Nephron (organoid): ENCODE measurements at regions not wholly inside any gene's neighbourhood (a gene's known extent, or its start where the extent isn't known, plus 50 kb on each side); places are given as distances from the start of the nearest gene placed in this dataset.

ENCODE experiments used
- H3K27ac Mint-ChIP-seq, 3 experiments: 2 replicates each; pipeline ENCODE4 v1.8.0; 2020; ENCODE audit warnings: mixed read lengths in 3 of 3, mild to moderate bottlenecking in 2 of 3, moderate library complexity in 1 of 3
- H3K27me3 Mint-ChIP-seq: 2 replicates; pipeline ENCODE4 v1.8.0; 2021; ENCODE audit warnings: low read depth, mild to moderate bottlenecking, moderate library complexity, mixed read lengths
- H3K36me3 Mint-ChIP-seq: 2 replicates; pipeline ENCODE4 v1.8.0; 2020; ENCODE audit warnings: low read depth, mixed read lengths
- H3K4me1 Mint-ChIP-seq: 2 replicates; pipeline ENCODE4 v1.8.0; 2020; ENCODE audit warnings: mixed read lengths
- H3K4me3 Mint-ChIP-seq, 3 experiments: 2 replicates each; pipeline ENCODE4 v1.8.0; 2020; ENCODE audit warnings: mild to moderate bottlenecking in 3 of 3, mixed read lengths in 3 of 3, moderate library complexity in 2 of 3
- H3K9me3 Mint-ChIP-seq: 2 replicates; pipeline ENCODE4 v1.8.0; 2020; ENCODE audit warnings: mixed read lengths
- CTCF ChIP-seq, 3 experiments: fragments of 200-600 bp; sonication (generic); IDR thresholded peaks; one replicate each; pipeline ENCODE4 v1.5.0; 2021; ENCODE audit warnings: antibody characterized with exemption in 3 of 3; ENCODE audit not compliant: unreplicated experiment in 3 of 3

GRCh38 chr11:10913075-10913474 is 55.2 kb upstream of the ZBED5 start:
- Mint-ChIP-seq H3K4me3 (no peak overlapping the region), H3K27me3 (no peaks in the 10 kb centered on the region), H3K4me1 (peaks cover 21% of the 10 kb centered on the region), H3K36me3 (no peaks in the 10 kb centered on the region), H3K9me3 (peaks cover 8% of the 10 kb centered on the region), H3K27ac (no peak overlapping the region)
- no peak for TF ChIP-seq CTCF (IDR thresholded peaks at IDR 0.05; ENCODE audit: unreplicated experiment in 3 of 3)

DNA sequence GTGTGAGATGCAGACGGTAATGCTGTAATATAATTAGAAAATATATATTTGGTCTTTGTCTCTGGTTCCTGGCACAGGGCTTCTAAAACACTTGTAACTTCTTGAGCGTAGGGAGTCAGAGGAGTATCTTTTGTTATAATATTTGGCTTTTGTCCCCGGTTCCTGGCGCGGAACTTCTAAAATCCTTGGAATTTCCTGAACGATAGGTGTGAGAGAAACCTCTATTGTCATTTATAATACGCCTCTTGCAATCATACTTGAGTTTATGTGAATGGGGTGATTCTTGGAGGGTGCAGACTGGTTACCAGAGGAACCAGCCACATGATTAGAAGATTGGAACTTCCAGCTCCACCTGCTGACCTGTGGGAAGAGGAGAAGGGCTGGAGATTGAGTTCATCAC is 54.1 kb upstream of the ZBED5 start:
- H3K9me3 Mint-ChIP-seq, result peaks cover 6% of the 10 kb centered on the region
- H3K27me3 Mint-ChIP-seq, result no peaks in the 10 kb centered on the region
- no peak overlapping the region for H3K4me3 Mint-ChIP-seq
- H3K27ac Mint-ChIP-seq, result peak overlapping the region in 2 of 3 experiments; percentile 17 to 45
- peaks cover 33% of the 10 kb centered on the region for H3K4me1 Mint-ChIP-seq
- TF ChIP-seq CTCF (IDR thresholded peaks at IDR 0.05; ENCODE audit: unreplicated experiment in 3 of 3), result no peak
- H3K36me3 Mint-ChIP-seq, result no peaks in the 10 kb centered on the region

DNA sequence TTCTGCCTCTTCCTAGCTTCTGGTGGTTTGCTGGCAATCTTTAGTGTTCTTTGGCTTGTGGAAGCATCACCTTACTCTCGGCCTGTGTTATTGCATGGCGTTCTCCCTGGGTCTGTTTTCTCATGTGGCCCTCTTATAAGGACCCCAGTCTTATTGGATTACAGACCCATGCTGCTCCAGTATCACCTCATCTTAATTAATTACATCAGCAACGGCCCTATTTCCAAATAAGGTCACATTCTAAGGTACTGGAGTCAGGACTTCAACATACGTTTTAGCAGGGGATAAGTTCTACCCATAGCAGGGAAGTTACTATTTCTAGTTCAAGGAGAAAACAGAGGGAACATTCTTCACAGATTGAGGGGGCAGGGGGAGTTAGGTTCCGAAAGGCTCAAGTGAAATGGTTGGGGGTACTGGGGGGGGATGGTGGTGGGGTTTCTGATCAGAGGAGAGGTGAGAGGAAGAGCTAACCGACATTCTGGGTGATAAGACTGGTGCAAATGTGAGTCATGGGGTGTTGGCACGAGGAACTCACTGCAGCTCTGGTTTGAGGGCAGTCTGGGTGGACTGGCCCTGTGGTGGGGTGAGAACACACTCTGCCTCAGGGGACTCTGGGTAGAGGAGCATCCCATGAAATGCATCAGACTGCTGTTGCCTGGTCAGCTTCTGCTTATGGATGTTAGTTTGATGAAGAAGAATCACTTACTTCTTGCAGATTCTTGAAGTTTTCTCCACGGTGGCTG is 51.5 kb upstream of the ZBED5 start:
- H3K4me3 Mint-ChIP-seq, result no peak overlapping the region
- no peak for TF ChIP-seq CTCF (IDR thresholded peaks at IDR 0.05; ENCODE audit: unreplicated experiment in 3 of 3)
- H3K9me3 Mint-ChIP-seq, result no peaks in the 10 kb centered on the region
- H3K4me1 Mint-ChIP-seq, result peaks cover 44% of the 10 kb centered on the region
- H3K27ac Mint-ChIP-seq, result peak overlapping the region; percentile 54 to 92 (median 70)
- no peaks in the 10 kb centered on the region for H3K27me3 Mint-ChIP-seq
- no peaks in the 10 kb centered on the region for H3K36me3 Mint-ChIP-seq

GRCh38 chr11:10908215-10908951 is 50.5 kb upstream of the ZBED5 start:
- peaks cover 44% of the 10 kb centered on the region for H3K4me1 Mint-ChIP-seq
- H3K4me3 Mint-ChIP-seq, result peak overlapping the region in 1 of 3 experiments; percentile 10
- H3K9me3 Mint-ChIP-seq, result no peaks in the 10 kb centered on the region
- no peaks in the 10 kb centered on the region for H3K36me3 Mint-ChIP-seq
- TF ChIP-seq CTCF (IDR thresholded peaks at IDR 0.05; ENCODE audit: unreplicated experiment in 3 of 3), result no peak
- peak overlapping the region; percentile 70 to 92 (median 81) for H3K27ac Mint-ChIP-seq
- H3K27me3 Mint-ChIP-seq, result no peaks in the 10 kb centered on the region
